Mammary epithelial cell (primary cell): ENCODE measurements at regions not wholly inside any gene's neighbourhood (a gene's known extent, or its start where the extent isn't known, plus 50 kb on each side); places are given as distances from the start of the nearest gene placed in this dataset.
"Not testable (repeated sequence)": the region's sequence is repeated elsewhere in the genome, so short reads cannot be mapped to it uniquely, and the experiment has no call there.

Experiments
- CTCF ChIP-seq, 2 donors: IDR thresholded peaks in 1 of 2; conservative IDR thresholded peaks in 1 of 2; 2 replicates each; pipeline ENCODE4 v1.5.1; 2011 to 2012; ENCODE audit warnings: inconsistent platforms in 2 of 2, low read length in 2 of 2, mild to moderate bottlenecking in 2 of 2, control low read depth in 1 of 2, low read depth in 1 of 2; ENCODE audit not compliant: insufficient read depth in 1 of 2; ENCODE audit errors: extremely low read depth in 1 of 2
- EZH2 ChIP-seq: IDR thresholded peaks from 2 replicates; pipeline ENCODE4 v1.6.1; 2012; ENCODE audit warnings: low read length, inconsistent platforms, borderline replicate concordance

GRCh38 chr2:37746011-37746410 is 74.6 kb upstream of the CDC42EP3 start:
- not testable (repeated sequence) for TF ChIP-seq CTCF (conservative IDR thresholded peaks at IDR 0.05 in 1 of 2, IDR thresholded peaks at IDR 0.05 in 1 of 2; ENCODE audit: extremely low read depth in 1 of 2, insufficient read depth in 1 of 2, low read depth in 1 of 2, low read length in 2 of 2); EZH2
